SK-N-SH (cell line): ENCODE measurements at regions not wholly inside any gene's neighbourhood (a gene's known extent, or its start where the extent isn't known, plus 50 kb on each side); places are given as distances from the start of the nearest gene placed in this dataset.

Experiments
- CTCF ChIA-PET: fragments of 300-600, 350-600 bp; formaldehyde crosslinking; extraction: SDS; loops from one replicate; lab custom pipeline; 2021; lab: Yijun Ruan, JAX
- POLR2A ChIA-PET: fragments of 350-600 bp; sonication (Branson Sonifier 250); formaldehyde crosslinking; extraction: SDS; loops from one replicate; lab custom pipeline; 2020; ENCODE audit warnings: antibody characterized with exemption, inconsistent platforms; lab: Yijun Ruan, JAX
- DNase-seq: peaks from one replicate; pipeline ENCODE4 v3.0.0; 2012
- H2AFZ ChIP-seq: fragments of 200-600 bp; sonication (generic); 2 replicates; pipeline ENCODE4 v1.8.1; 2016; ENCODE audit warnings: antibody characterized with exemption, mild to moderate bottlenecking, low read depth
- H3F3A ChIP-seq: fragments of 200-600 bp; sonication (generic); replicated peaks from 2 replicates; pipeline ENCODE3; 2016; ENCODE audit warnings: antibody characterized with exemption, mild to moderate bottlenecking; ENCODE audit not compliant: insufficient read depth
- H3K27ac ChIP-seq, 2 experiments: fragments of 200-500 bp in 1 of 2; fragments of 200-600 bp in 1 of 2; sonication (Bioruptor generic) in 1 of 2; sonication (generic), shearing (Covaris generic) in 1 of 2; 2 replicates each; pipeline versions ENCODE4 v1.5.1 to v1.6.1; 2014 to 2016; ENCODE audit warnings: low read depth in 2 of 2, inconsistent platforms in 1 of 2, low read length in 1 of 2, mild to moderate bottlenecking in 1 of 2, mixed read lengths in 1 of 2
- H3K27me3 ChIP-seq: fragments of 200-600 bp; sonication (generic), shearing (Covaris generic); 2 replicates; pipeline ENCODE4 v1.6.1; 2016; ENCODE audit warnings: mixed run types; ENCODE audit not compliant: insufficient read depth
- H3K36me3 ChIP-seq, 2 experiments: fragments of 200-500 bp in 1 of 2; fragments of 200-600 bp in 1 of 2; sonication (Bioruptor generic) in 1 of 2; sonication (generic) in 1 of 2; replicated peaks in 1 of 2; 2 replicates each; pipeline versions ENCODE3 to v1.5.1; 2014 to 2016; ENCODE audit warnings: low read length in 1 of 2, mild to moderate bottlenecking in 1 of 2; ENCODE audit not compliant: insufficient read depth in 2 of 2, control insufficient read depth in 1 of 2
- H3K4me1 ChIP-seq, 2 experiments: fragments of 200-500 bp in 1 of 2; fragments of 200-600 bp in 1 of 2; sonication (Bioruptor generic) in 1 of 2; sonication (generic), shearing (Covaris generic) in 1 of 2; 2 replicates each; pipeline versions ENCODE4 v1.5.1 to v1.6.1; 2014 to 2016; ENCODE audit warnings: low read depth in 1 of 2, low read length in 1 of 2, mixed run types in 1 of 2; ENCODE audit not compliant: insufficient read depth in 2 of 2, control insufficient read depth in 1 of 2
- H3K4me2 ChIP-seq: fragments of 200-600 bp; sonication (generic), shearing (Covaris generic); 2 replicates; pipeline ENCODE4 v1.6.1; 2017; ENCODE audit warnings: mixed run types
- H3K4me3 ChIP-seq, 2 experiments: fragments of 200-500 bp in 1 of 2; fragments of 200-600 bp in 1 of 2; sonication (Bioruptor generic) in 1 of 2; sonication (generic), shearing (Covaris generic) in 1 of 2; 2 replicates each; pipeline versions ENCODE4 v1.5.1 to v1.8.1; 2014 to 2016; ENCODE audit warnings: low read depth in 2 of 2, inconsistent platforms in 1 of 2, low read length in 1 of 2, mild to moderate bottlenecking in 1 of 2, mixed read lengths in 1 of 2, moderate library complexity in 1 of 2
- H3K79me2 ChIP-seq: fragments of 200-600 bp; sonication (generic); 2 replicates; pipeline ENCODE4 v1.8.1; 2017; ENCODE audit warnings: mild to moderate bottlenecking; ENCODE audit not compliant: insufficient read depth
- H3K9ac ChIP-seq: fragments of 200-600 bp; sonication (generic); 2 replicates; pipeline ENCODE4 v1.6.1; 2017; ENCODE audit warnings: mixed run types
- H3K9me2 ChIP-seq: fragments of 200-600 bp; sonication (generic); 2 replicates; pipeline ENCODE4 v1.6.1; 2017; ENCODE audit warnings: mixed run types
- H3K9me3 ChIP-seq: fragments of 200-600 bp; sonication (generic); 2 replicates; pipeline ENCODE4 v1.6.1; 2017; ENCODE audit warnings: mixed run types, mild to moderate bottlenecking, moderate library complexity
- H4K20me1 ChIP-seq: fragments of 200-600 bp; sonication (generic); 2 replicates; pipeline ENCODE4 v1.6.1; 2017; ENCODE audit warnings: mild to moderate bottlenecking, mixed run types; ENCODE audit not compliant: insufficient read depth
- CTCF ChIP-seq: fragments of 200-600 bp; sonication (generic); IDR thresholded peaks from 2 replicates; pipeline ENCODE4 v1.6.1; 2017; ENCODE audit warnings: antibody characterized with exemption, mild to moderate bottlenecking, moderate library complexity
- ELF1 ChIP-seq: IDR thresholded peaks from 2 replicates; pipeline ENCODE4 v1.4.0; 2012
- EP300 ChIP-seq, 2 experiments: IDR thresholded peaks; 2 replicates each; pipeline versions ENCODE4 v1.4.0 to v1.6.1; 2012; ENCODE audit warnings: borderline replicate concordance in 1 of 2, low read depth in 1 of 2, low read length in 1 of 2
- FOXJ3 ChIP-seq: sonication (generic); formaldehyde crosslinking; IDR thresholded peaks from 2 replicates; pipeline ENCODE4 v1.5.1; 2020; ENCODE audit warnings: mild to moderate bottlenecking, missing genetic modification reagents
- GABPA ChIP-seq: IDR thresholded peaks from 2 replicates; pipeline ENCODE4 v1.4.0; 2012; ENCODE audit warnings: low read depth, mild to moderate bottlenecking
- IRF3 ChIP-seq: fragments of 150-350 bp; IDR thresholded peaks from 2 replicates; pipeline ENCODE4 v1.6.1; 2016; ENCODE audit warnings: mild to moderate bottlenecking, low read depth, low read length
- JUND ChIP-seq: IDR thresholded peaks from 2 replicates; pipeline ENCODE4 v1.4.0; 2012
- MAX ChIP-seq: IDR thresholded peaks from 2 replicates; pipeline ENCODE4 v1.4.0; 2012; ENCODE audit warnings: low read depth
- MXI1 ChIP-seq: IDR thresholded peaks from 2 replicates; pipeline ENCODE4 v1.6.1; 2012; ENCODE audit warnings: mild to moderate bottlenecking, low read depth, low read length, improper control_type of control experiment
- NFIC ChIP-seq: IDR thresholded peaks from 2 replicates; pipeline ENCODE4 v1.4.0; 2012; ENCODE audit warnings: borderline replicate concordance
- NRF1 ChIP-seq: IDR thresholded peaks from 2 replicates; pipeline ENCODE4 v1.6.1; 2012; ENCODE audit warnings: low read depth, mild to moderate bottlenecking, low read length
- REST ChIP-seq: IDR thresholded peaks from 2 replicates; pipeline ENCODE4 v1.6.1; 2012; ENCODE audit warnings: mild to moderate bottlenecking, low read depth, low read length, moderate library complexity
- RFX5 ChIP-seq: IDR thresholded peaks from 2 replicates; pipeline ENCODE4 v1.6.1; 2012; ENCODE audit warnings: mild to moderate bottlenecking, improper control_type of control experiment, low read length
- RXRA ChIP-seq: IDR thresholded peaks from 2 replicates; pipeline ENCODE4 v1.4.0; 2012; ENCODE audit warnings: low read depth, mild to moderate bottlenecking, borderline replicate concordance
- SIN3A ChIP-seq: IDR thresholded peaks from 2 replicates; pipeline ENCODE4 v1.6.1; 2012; ENCODE audit warnings: low read depth, mild to moderate bottlenecking, low read length, moderate library complexity, borderline replicate concordance
- TEAD4 ChIP-seq: IDR thresholded peaks from 2 replicates; pipeline ENCODE4 v1.4.0; 2012; ENCODE audit warnings: mild to moderate bottlenecking, borderline replicate concordance; ENCODE audit not compliant: insufficient read depth
- YY1 ChIP-seq: IDR thresholded peaks from 2 replicates; pipeline ENCODE4 v1.4.0; 2012; ENCODE audit warnings: low read depth, mild to moderate bottlenecking
- ZBTB33 ChIP-seq: IDR thresholded peaks from 2 replicates; pipeline ENCODE4 v1.4.0; 2012; ENCODE audit warnings: low read depth, borderline replicate concordance
- WGBS: methylation state at CpG from one replicate; pipeline ENCODE4 v1.1.6; 2017; ENCODE audit warnings: low lambda C conversion rate; 5-methylcytosine and 5-hydroxymethylcytosine counted together

- DNase-seq: no peak
- H3K4me1 ChIP-seq: peaks cover 0 to 18% of the 10 kb centered on the region in 2 experiments; a peak in 2 of 4 replicates
- ChIA-PET CTCF (no interaction called here), POLR2A (no interaction called here)
- no peak overlapping the region for H2AFZ ChIP-seq
- H3K9ac ChIP-seq: no peak overlapping the region
- no peaks in the 10 kb centered on the region for H4K20me1 ChIP-seq
- H3K27me3 ChIP-seq: no peaks in the 10 kb centered on the region
- no peak overlapping the region for H3K4me2 ChIP-seq
- H3K36me3 ChIP-seq: no peaks in the 10 kb centered on the region
- TF ChIP-seq TEAD4 (no peak), GABPA (no peak), MAX (no peak), NFIC (no peak), MXI1 (no peak), YY1 (no peak)
- 55% methylated on average over 11 of the region's 11 CpGs for WGBS
- no peak overlapping the region for H3K4me3 ChIP-seq
- H3K79me2 ChIP-seq: no peaks in the 10 kb centered on the region
- peak overlapping the region in 1 of 2 experiments; percentile 51; a peak in 1 of 4 replicates for H3K27ac ChIP-seq
- H3K9me2 ChIP-seq: no peaks in the 10 kb centered on the region
- H3K9me3 ChIP-seq: no peaks in the 10 kb centered on the region
- H3F3A ChIP-seq: no peaks in the 10 kb centered on the region
Observed at GRCh38 chr11:134997652-134998320, 585.7 kb upstream of the B3GAT1 start.

GRCh38 chr11:134995741-134996140 is 583.7 kb upstream of the B3GAT1 start:
- CTCF ChIA-PET: no interaction called here
- TF ChIP-seq NRF1 (no peak), RFX5 (no peak), CTCF (no peak), NFIC (no peak), JUND (no peak), SIN3A (no peak), RXRA (no peak), IRF3 (no peak), FOXJ3 (CRISPR knock-in tag) (no peak), GABPA (no peak), MAX (no peak), ELF1 (no peak), REST (no peak), EP300 (IDR thresholded peaks at IDR 0.05; ENCODE audit: borderline replicate concordance in 1 of 2, low read depth in 1 of 2, low read length in 1 of 2) (no peak), ZBTB33 (no peak), MXI1 (no peak)

More at GRCh38 chr11:134995741-134996140, 583.7 kb upstream of the B3GAT1 start:
- Histone ChIP-seq H3K4me3 (no peak overlapping the region), H3K36me3 (no peaks in the 10 kb centered on the region), H4K20me1 (no peaks in the 10 kb centered on the region), H3K4me2 (no peak overlapping the region), H3F3A (no peaks in the 10 kb centered on the region), H3K27me3 (no peaks in the 10 kb centered on the region), H3K9ac (no peak overlapping the region), H2AFZ (no peak overlapping the region), H3K27ac (no peak overlapping the region), H3K9me2 (no peaks in the 10 kb centered on the region), H3K4me1 (peaks cover 0 to 12% of the 10 kb centered on the region in 2 experiments; a peak in 2 of 4 replicates), H3K9me3 (no peaks in the 10 kb centered on the region), H3K79me2 (no peaks in the 10 kb centered on the region)
- 30% methylated on average over 5 of the region's 5 CpGs for WGBS
- POLR2A ChIA-PET: no interaction called here
- DNase-seq: no peak
